ENCODE measurements at regions not wholly inside any gene's neighbourhood (a gene's known extent, or its start where the extent isn't known, plus 50 kb on each side); places are given as distances from the start of the nearest gene placed in this dataset.

DNA sequence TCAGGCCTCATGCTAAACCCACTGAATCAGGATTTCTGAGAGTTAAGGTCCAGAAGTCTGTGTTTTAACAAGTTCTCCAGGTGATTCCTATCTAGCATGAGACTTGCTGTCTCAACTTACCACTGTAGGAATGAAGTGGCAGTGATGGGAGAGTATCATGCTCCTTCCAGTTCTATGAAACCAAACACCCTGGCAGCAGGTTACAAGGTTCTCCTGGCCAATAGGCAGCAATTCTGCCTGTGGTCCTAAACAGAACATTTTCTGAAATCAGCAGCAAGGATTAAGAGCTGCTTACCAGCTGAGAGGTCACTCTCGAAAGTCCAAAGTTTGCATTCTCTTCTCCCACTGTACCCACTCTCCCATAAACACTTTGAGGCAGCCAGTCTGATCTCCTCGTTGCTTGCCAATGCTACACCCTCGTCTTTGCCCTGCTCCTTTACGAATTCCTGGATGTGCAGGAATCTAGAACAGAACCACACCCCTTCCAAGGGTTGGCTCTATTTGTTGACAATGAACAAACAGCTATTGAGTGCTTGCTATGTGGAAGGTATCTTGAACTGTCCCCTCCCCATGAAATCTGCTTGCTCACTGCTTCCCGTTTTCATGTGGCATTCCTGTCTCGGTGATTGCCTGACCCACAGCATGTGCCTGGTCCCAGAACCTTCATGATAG, 100.5 kb downstream of the TMEM174 start:
- TF ChIP-seq EZH2phosphoT487 (IDR thresholded peaks at IDR 0.05; ENCODE audit: low read length) = no peak
- TF ChIP-seq, protein P1, sequence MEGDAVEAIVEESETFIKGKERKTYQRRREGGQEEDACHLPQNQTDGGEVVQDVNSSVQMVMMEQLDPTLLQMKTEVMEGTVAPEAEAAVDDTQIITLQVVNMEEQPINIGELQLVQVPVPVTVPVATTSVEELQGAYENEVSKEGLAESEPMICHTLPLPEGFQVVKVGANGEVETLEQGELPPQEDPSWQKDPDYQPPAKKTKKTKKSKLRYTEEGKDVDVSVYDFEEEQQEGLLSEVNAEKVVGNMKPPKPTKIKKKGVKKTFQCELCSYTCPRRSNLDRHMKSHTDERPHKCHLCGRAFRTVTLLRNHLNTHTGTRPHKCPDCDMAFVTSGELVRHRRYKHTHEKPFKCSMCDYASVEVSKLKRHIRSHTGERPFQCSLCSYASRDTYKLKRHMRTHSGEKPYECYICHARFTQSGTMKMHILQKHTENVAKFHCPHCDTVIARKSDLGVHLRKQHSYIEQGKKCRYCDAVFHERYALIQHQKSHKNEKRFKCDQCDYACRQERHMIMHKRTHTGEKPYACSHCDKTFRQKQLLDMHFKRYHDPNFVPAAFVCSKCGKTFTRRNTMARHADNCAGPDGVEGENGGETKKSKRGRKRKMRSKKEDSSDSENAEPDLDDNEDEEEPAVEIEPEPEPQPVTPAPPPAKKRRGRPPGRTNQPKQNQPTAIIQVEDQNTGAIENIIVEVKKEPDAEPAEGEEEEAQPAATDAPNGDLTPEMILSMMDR (IDR thresholded peaks at IDR 0.05; ENCODE audit: low read length) = no peak

All from MM.1S (cell line).